ENCODE measurements at regions not wholly inside any gene's neighbourhood (a gene's known extent, or its start where the extent isn't known, plus 50 kb on each side); places are given as distances from the start of the nearest gene placed in this dataset.

- TF ChIP-seq ZFP30 (CRISPR knock-in tag; IDR thresholded peaks at IDR 0.05): no peak
- ATAC-seq: no peak
Observed at GRCh38 chr4:3677748-3678070, 88.5 kb upstream of the ADRA2C start.

GRCh38 chr4:3676907-3677747, 89.1 kb upstream of the ADRA2C start:
- no peak for TF ChIP-seq ZC3H10 (CRISPR knock-in tag; IDR thresholded peaks at IDR 0.05)
- no peak for TF ChIP-seq ARNTL (CRISPR knock-in tag; IDR thresholded peaks at IDR 0.05; ENCODE audit: borderline replicate concordance, low read depth)
- TF ChIP-seq CREB5 (CRISPR knock-in tag; IDR thresholded peaks at IDR 0.05; ENCODE audit: low read depth): no peak
- ATAC-seq: no peak

GRCh38 chr4:3676196-3676595, 90.0 kb upstream of the ADRA2C start:
- TF ChIP-seq ZNF565 (CRISPR knock-in tag; conservative IDR thresholded peaks at IDR 0.05; ENCODE audit: low read depth): no peak
- TF ChIP-seq ESRRG (CRISPR knock-in tag; IDR thresholded peaks at IDR 0.05): no peak
- TF ChIP-seq CSDC2 (CRISPR knock-in tag; IDR thresholded peaks at IDR 0.05): no peak
- TF ChIP-seq TOX (CRISPR knock-in tag; IDR thresholded peaks at IDR 0.05; ENCODE audit: borderline replicate concordance): no peak
- TF ChIP-seq CREB5 (CRISPR knock-in tag; IDR thresholded peaks at IDR 0.05; ENCODE audit: low read depth): no peak
- TF ChIP-seq OSR1 (CRISPR knock-in tag; IDR thresholded peaks at IDR 0.05): no peak
- TF ChIP-seq TCF4 (CRISPR knock-in tag; IDR thresholded peaks at IDR 0.05; ENCODE audit: borderline replicate concordance): no peak
- no peak for TF ChIP-seq TSHZ2 (CRISPR knock-in tag; IDR thresholded peaks at IDR 0.05)
- no peak for TF ChIP-seq ZFP3 (CRISPR knock-in tag; IDR thresholded peaks at IDR 0.05)
- TF ChIP-seq ZNF8 (CRISPR knock-in tag; IDR thresholded peaks at IDR 0.05): no peak
- no peak for TF ChIP-seq BACH2 (CRISPR knock-in tag; IDR thresholded peaks at IDR 0.05; ENCODE audit: borderline replicate concordance)
- no peak for TF ChIP-seq PPARA (CRISPR knock-in tag; IDR thresholded peaks at IDR 0.05; ENCODE audit: borderline replicate concordance)
- no peak for TF ChIP-seq RARB (CRISPR knock-in tag; IDR thresholded peaks at IDR 0.05)
- TF ChIP-seq PATZ1 (CRISPR knock-in tag; IDR thresholded peaks at IDR 0.05; ENCODE audit: borderline replicate concordance): no peak
- no peak for TF ChIP-seq ZNF70 (CRISPR knock-in tag; IDR thresholded peaks at IDR 0.05)
- no peak for TF ChIP-seq ARNTL (CRISPR knock-in tag; IDR thresholded peaks at IDR 0.05; ENCODE audit: borderline replicate concordance, low read depth)
- TF ChIP-seq ZC3H10 (CRISPR knock-in tag; IDR thresholded peaks at IDR 0.05): no peak
- no peak for TF ChIP-seq POU6F1 (CRISPR knock-in tag; IDR thresholded peaks at IDR 0.05; ENCODE audit: borderline replicate concordance, low read depth)
- TF ChIP-seq ISL1 (CRISPR knock-in tag; IDR thresholded peaks at IDR 0.05): no peak
- no peak for ATAC-seq
